Endothelial cell of umbilical vein (primary cell): ENCODE measurements at regions not wholly inside any gene's neighbourhood (a gene's known extent, or its start where the extent isn't known, plus 50 kb on each side); places are given as distances from the start of the nearest gene placed in this dataset.

Experiments used
- BruUV-seq: library from RNA; stranded (reverse); fragments of 400-500 nt; replicated peaks from 2 replicates; lab custom pipeline; 2021; lab: Mats Ljungman, UMichigan
- CTCF ChIA-PET: fragments of 300-600, 350-600 bp; sonication (Branson Sonifier 250); formaldehyde crosslinking; loops from one replicate; lab custom pipeline; 2021; ENCODE audit warnings: antibody characterized with exemption, inconsistent platforms; lab: Charles Lee
- POLR2A ChIA-PET: fragments of 300-600, 350-600 bp; sonication (Branson Sonifier 250); formaldehyde crosslinking; loops from one replicate; lab custom pipeline; 2021; ENCODE audit warnings: antibody characterized with exemption, inconsistent platforms; lab: Charles Lee
- DNase-seq: peaks from one replicate; pipeline ENCODE4 v3.0.0-alpha.2; 2011; ENCODE audit warnings: low read depth, low spot score
- FAIRE-seq: peaks from 2 replicates; lab custom pipeline; 2011; peaks lifted over from hg19 to GRCh38; lab: Jason Lieb, UNC
- H2AFZ ChIP-seq: 2 replicates; pipeline ENCODE4 v1.6.0; 2012; ENCODE audit warnings: low read depth, low read length, control low read depth, inconsistent platforms
- H3K27ac ChIP-seq: 2 replicates; pipeline ENCODE4 v1.5.1; 2011; ENCODE audit warnings: low read depth, mild to moderate bottlenecking, control low read depth, low read length, moderate library complexity; ENCODE audit not compliant: insufficient read depth
- H3K27me3 ChIP-seq, 2 experiments: 2 replicates each; pipeline versions ENCODE4 v1.6.0 to v1.6.1; 2011; ENCODE audit warnings: low read length in 2 of 2, mixed read lengths in 1 of 2; ENCODE audit not compliant: control insufficient read depth in 2 of 2, insufficient read depth in 2 of 2
- H3K36me3 ChIP-seq, 2 experiments: 2 replicates in 1 of 2; 3 replicates in 1 of 2; pipeline ENCODE4 v1.5.1; 2011; ENCODE audit warnings: low read length in 2 of 2, mild to moderate bottlenecking in 1 of 2, moderate library complexity in 1 of 2; ENCODE audit not compliant: control insufficient read depth in 2 of 2, insufficient read depth in 2 of 2; ENCODE audit errors: extremely low read depth in 1 of 2
- H3K4me1 ChIP-seq: 3 replicates; pipeline ENCODE4 v1.5.1; 2011; ENCODE audit warnings: mild to moderate bottlenecking, low read length; ENCODE audit not compliant: control insufficient read depth, insufficient read depth; ENCODE audit errors: extremely low read depth
- H3K4me2 ChIP-seq: 2 replicates; pipeline ENCODE4 v1.6.1; 2011; ENCODE audit warnings: low read length, control low read depth, mixed read lengths; ENCODE audit not compliant: insufficient read depth
- H3K4me3 ChIP-seq, 3 experiments: fragments of 200-600 bp in 1 of 3; sonication (generic), shearing (Covaris generic) in 1 of 3; replicated peaks in 1 of 3; 2 replicates each; pipeline ENCODE4 v1.5.1; 2011 to 2016; ENCODE audit warnings: control low read depth in 3 of 3, low read length in 3 of 3, mild to moderate bottlenecking in 2 of 3, inconsistent platforms in 1 of 3, low read depth in 1 of 3, moderate library complexity in 1 of 3; ENCODE audit not compliant: insufficient read depth in 1 of 3
- H3K79me2 ChIP-seq: 2 replicates; pipeline ENCODE4 v1.6.0; 2012; ENCODE audit warnings: low read length, inconsistent platforms; ENCODE audit not compliant: control insufficient read depth, insufficient read depth
- H3K9ac ChIP-seq: replicated peaks from 2 replicates; pipeline ENCODE3; 2011; ENCODE audit warnings: low read length, control low read depth; ENCODE audit not compliant: insufficient read depth; ENCODE audit errors: extremely low read depth
- H3K9me1 ChIP-seq: replicated peaks from 3 replicates; pipeline ENCODE4 v1.6.0; 2011; ENCODE audit warnings: mild to moderate bottlenecking, low read length; ENCODE audit not compliant: control insufficient read depth, insufficient read depth; ENCODE audit errors: extremely low read depth
- H3K9me3 ChIP-seq: replicated peaks from 2 replicates; pipeline ENCODE4 v1.5.1; 2012; ENCODE audit warnings: low read length, inconsistent platforms; ENCODE audit not compliant: control insufficient read depth, insufficient read depth
- H4K20me1 ChIP-seq: replicated peaks from 2 replicates; pipeline ENCODE3; 2011; ENCODE audit warnings: mild to moderate bottlenecking, low read length; ENCODE audit not compliant: control insufficient read depth, insufficient read depth; ENCODE audit errors: extremely low read depth
- GATA2 ChIP-seq: IDR thresholded peaks from 2 replicates; pipeline ENCODE4 v1.7.0; 2011; ENCODE audit warnings: low read depth, mild to moderate bottlenecking, moderate library complexity, mixed read lengths, low read length; ENCODE audit not compliant: insufficient read length, insufficient read depth
- JUN ChIP-seq: IDR thresholded peaks from 2 replicates; pipeline ENCODE4 v1.6.1; 2011; ENCODE audit warnings: borderline replicate concordance, low read depth; ENCODE audit not compliant: insufficient read length, insufficient read depth
- MYC ChIP-seq: IDR thresholded peaks from one replicate; pipeline ENCODE4 v1.6.1; 2011; ENCODE audit warnings: mild to moderate bottlenecking, low read depth, low read length
- POLR2A ChIP-seq: IDR thresholded peaks from 2 replicates; pipeline ENCODE4 v1.6.1; 2012; ENCODE audit warnings: low read depth, mild to moderate bottlenecking, control low read depth, low read length
- POLR2AphosphoS5 ChIP-seq: IDR thresholded peaks from 2 replicates; pipeline ENCODE4 v1.6.1; 2012; ENCODE audit warnings: low read depth, mild to moderate bottlenecking, control low read depth, low read length, moderate library complexity; ENCODE audit not compliant: insufficient read depth
- dilution Hi-C: fragments of 300-500 bp; cut with MboI; formaldehyde crosslinking; loops from one replicate; pipeline ENCODE4 v1.15.0; 2019; ENCODE audit warnings: low sequenced_read_pairs; ENCODE audit not compliant: extremely low pct_ligation_motif_present
- intact Hi-C: fragments of 100-400 bp; cut with micrococcal nuclease; formaldehyde crosslinking; loops from one replicate; pipeline ENCODE4 v1.10.0; 2022
- TF ChIP-seq, protein P1 (sequence below), 2 donors: IDR thresholded peaks; 1 replicate in 1 of 2; 2 replicates in 1 of 2; pipeline ENCODE4 v1.5.1; 2011; ENCODE audit warnings: low read length in 2 of 2, mild to moderate bottlenecking in 2 of 2, moderate library complexity in 2 of 2, control low read depth in 1 of 2, inconsistent platforms in 1 of 2, low read depth in 1 of 2; ENCODE audit not compliant: insufficient read depth in 1 of 2; ENCODE audit errors: extremely low read depth in 1 of 2

DNA sequence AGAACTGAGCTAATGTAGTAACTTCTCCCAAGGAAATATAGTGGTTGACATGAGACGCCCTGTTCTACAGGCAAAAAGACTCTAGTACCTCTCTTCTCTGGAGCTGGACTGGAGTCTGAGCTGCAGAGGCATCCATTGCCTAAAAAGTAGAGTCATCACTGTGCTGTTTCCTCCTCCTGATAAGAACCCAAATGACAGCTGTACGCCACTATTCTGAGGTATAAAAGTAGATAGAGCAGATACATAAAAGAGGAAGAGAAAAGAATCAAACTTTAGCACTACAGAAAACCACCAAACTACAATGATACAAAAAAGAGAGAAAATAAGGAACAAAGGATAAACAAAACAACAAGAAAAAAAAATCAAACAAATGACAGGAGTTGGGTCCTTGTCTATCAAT lies 1568.8 kb downstream of the PLA2G4A start:
- Histone ChIP-seq H3K36me3 (no peaks in the 10 kb centered on the region), H3K27me3 (no peaks in the 10 kb centered on the region), H3K27ac (no peak overlapping the region), H3K9me1 (no peaks in the 10 kb centered on the region), H3K9me3 (no peaks in the 10 kb centered on the region), H3K79me2 (no peaks in the 10 kb centered on the region), H3K4me3 (no peak overlapping the region), H3K9ac (no peak overlapping the region), H3K4me1 (no peaks in the 10 kb centered on the region), H4K20me1 (no peaks in the 10 kb centered on the region), H2AFZ (no peak overlapping the region), H3K4me2 (no peak overlapping the region)
- intact Hi-C loops: no loop called here
- ChIA-PET POLR2A (no interaction called here), CTCF (interaction anchor here (0.8 kb wide), 1 partner anchor 8 kb away, joined by 3 read pairs; no protein-coding TSS in a partner anchor)
- BruUV-seq: no TSS peak
- dilution Hi-C loops: no loop called here
- DNase-seq: no peak
- FAIRE-seq: no peak
- TF ChIP-seq GATA2 (no peak), POLR2AphosphoS5 (no peak), POLR2A (no peak)

GRCh38 chr1:188402986-188403385 lies 1574.2 kb downstream of the PLA2G4A start:
- Histone ChIP-seq H3K4me2 (no peak overlapping the region), H3K79me2 (no peaks in the 10 kb centered on the region), H3K27ac (no peak overlapping the region), H3K9ac (no peak overlapping the region), H3K27me3 (no peaks in the 10 kb centered on the region), H4K20me1 (no peaks in the 10 kb centered on the region), H3K9me1 (no peaks in the 10 kb centered on the region), H3K4me1 (no peaks in the 10 kb centered on the region), H3K36me3 (no peaks in the 10 kb centered on the region), H2AFZ (no peak overlapping the region), H3K4me3 (no peak overlapping the region), H3K9me3 (no peaks in the 10 kb centered on the region)
- no peak for DNase-seq
- no TSS peak for BruUV-seq
- intact Hi-C loops: no loop called here
- no peak for FAIRE-seq
- dilution Hi-C loops: no loop called here
- TF ChIP-seq JUN (no peak), GATA2 (no peak), POLR2A (no peak), MYC (no peak)
- TF ChIP-seq, protein P1, sequence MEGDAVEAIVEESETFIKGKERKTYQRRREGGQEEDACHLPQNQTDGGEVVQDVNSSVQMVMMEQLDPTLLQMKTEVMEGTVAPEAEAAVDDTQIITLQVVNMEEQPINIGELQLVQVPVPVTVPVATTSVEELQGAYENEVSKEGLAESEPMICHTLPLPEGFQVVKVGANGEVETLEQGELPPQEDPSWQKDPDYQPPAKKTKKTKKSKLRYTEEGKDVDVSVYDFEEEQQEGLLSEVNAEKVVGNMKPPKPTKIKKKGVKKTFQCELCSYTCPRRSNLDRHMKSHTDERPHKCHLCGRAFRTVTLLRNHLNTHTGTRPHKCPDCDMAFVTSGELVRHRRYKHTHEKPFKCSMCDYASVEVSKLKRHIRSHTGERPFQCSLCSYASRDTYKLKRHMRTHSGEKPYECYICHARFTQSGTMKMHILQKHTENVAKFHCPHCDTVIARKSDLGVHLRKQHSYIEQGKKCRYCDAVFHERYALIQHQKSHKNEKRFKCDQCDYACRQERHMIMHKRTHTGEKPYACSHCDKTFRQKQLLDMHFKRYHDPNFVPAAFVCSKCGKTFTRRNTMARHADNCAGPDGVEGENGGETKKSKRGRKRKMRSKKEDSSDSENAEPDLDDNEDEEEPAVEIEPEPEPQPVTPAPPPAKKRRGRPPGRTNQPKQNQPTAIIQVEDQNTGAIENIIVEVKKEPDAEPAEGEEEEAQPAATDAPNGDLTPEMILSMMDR (IDR thresholded peaks at IDR 0.05; ENCODE audit: extremely low read depth in 1 of 2, insufficient read depth in 1 of 2, low read depth in 1 of 2, low read length in 2 of 2): no peak
- CTCF ChIA-PET: no interaction called here
- POLR2A ChIA-PET: no interaction called here
